ENCODE measurements at regions not wholly inside any gene's neighbourhood (a gene's known extent, or its start where the extent isn't known, plus 50 kb on each side); places are given as distances from the start of the nearest gene placed in this dataset.

GRCh38 chr22:49162841-49163240, 664.8 kb downstream of the BRD1 start:
- Histone ChIP-seq H3K4me3 (no peak overlapping the region), H3F3A (replicated peaks; ENCODE audit: low read depth) (no peaks in the 10 kb centered on the region), H2AFZ (no peak overlapping the region), H3K79me2 (replicated peaks; ENCODE audit: insufficient read depth) (no peaks in the 10 kb centered on the region), H3K4me1 (ENCODE audit: insufficient read depth) (no peaks in the 10 kb centered on the region), H3K27ac (ENCODE audit: low read depth) (no peak overlapping the region), H4K20me1 (replicated peaks; ENCODE audit: insufficient read depth) (no peaks in the 10 kb centered on the region), H3K4me2 (no peak overlapping the region), H3K27me3 (ENCODE audit: insufficient read depth) (no peaks in the 10 kb centered on the region), H3K36me3 (ENCODE audit: insufficient read depth) (no peaks in the 10 kb centered on the region), H3K9me2 (ENCODE audit: insufficient read depth) (no peaks in the 10 kb centered on the region)
- TF ChIP-seq EZH2phosphoT487 (IDR thresholded peaks at IDR 0.05; ENCODE audit: unreplicated experiment): no peak
- TF ChIP-seq POLR2AphosphoS5 (IDR thresholded peaks at IDR 0.05; ENCODE audit: low read depth): no peak
- no peak for TF ChIP-seq JUNB (IDR thresholded peaks at IDR 0.05; ENCODE audit: unreplicated experiment)
- TF ChIP-seq ZNF462 (CRISPR knock-in tag; IDR thresholded peaks at IDR 0.05): no peak
- TF ChIP-seq ZNF331 (CRISPR knock-in tag; IDR thresholded peaks at IDR 0.05; ENCODE audit: low read depth): no peak
- no peak for TF ChIP-seq STAT1 (IDR thresholded peaks at IDR 0.05; ENCODE audit: unreplicated experiment)
- TF ChIP-seq CREB1 (CRISPR knock-in tag; IDR thresholded peaks at IDR 0.05; ENCODE audit: low read depth): no peak
- TF ChIP-seq, protein P1, sequence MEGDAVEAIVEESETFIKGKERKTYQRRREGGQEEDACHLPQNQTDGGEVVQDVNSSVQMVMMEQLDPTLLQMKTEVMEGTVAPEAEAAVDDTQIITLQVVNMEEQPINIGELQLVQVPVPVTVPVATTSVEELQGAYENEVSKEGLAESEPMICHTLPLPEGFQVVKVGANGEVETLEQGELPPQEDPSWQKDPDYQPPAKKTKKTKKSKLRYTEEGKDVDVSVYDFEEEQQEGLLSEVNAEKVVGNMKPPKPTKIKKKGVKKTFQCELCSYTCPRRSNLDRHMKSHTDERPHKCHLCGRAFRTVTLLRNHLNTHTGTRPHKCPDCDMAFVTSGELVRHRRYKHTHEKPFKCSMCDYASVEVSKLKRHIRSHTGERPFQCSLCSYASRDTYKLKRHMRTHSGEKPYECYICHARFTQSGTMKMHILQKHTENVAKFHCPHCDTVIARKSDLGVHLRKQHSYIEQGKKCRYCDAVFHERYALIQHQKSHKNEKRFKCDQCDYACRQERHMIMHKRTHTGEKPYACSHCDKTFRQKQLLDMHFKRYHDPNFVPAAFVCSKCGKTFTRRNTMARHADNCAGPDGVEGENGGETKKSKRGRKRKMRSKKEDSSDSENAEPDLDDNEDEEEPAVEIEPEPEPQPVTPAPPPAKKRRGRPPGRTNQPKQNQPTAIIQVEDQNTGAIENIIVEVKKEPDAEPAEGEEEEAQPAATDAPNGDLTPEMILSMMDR (conservative IDR thresholded peaks at IDR 0.05; ENCODE audit: low read depth in 2 of 2): no peak
- no peak for TF ChIP-seq NANOG (IDR thresholded peaks at IDR 0.05; ENCODE audit: borderline replicate concordance)
- no peak for TF ChIP-seq REST (IDR thresholded peaks at IDR 0.05; ENCODE audit: unreplicated experiment)
- TF ChIP-seq ZNF114 (CRISPR knock-in tag; IDR thresholded peaks at IDR 0.05): no peak
- TF ChIP-seq, protein P2, sequence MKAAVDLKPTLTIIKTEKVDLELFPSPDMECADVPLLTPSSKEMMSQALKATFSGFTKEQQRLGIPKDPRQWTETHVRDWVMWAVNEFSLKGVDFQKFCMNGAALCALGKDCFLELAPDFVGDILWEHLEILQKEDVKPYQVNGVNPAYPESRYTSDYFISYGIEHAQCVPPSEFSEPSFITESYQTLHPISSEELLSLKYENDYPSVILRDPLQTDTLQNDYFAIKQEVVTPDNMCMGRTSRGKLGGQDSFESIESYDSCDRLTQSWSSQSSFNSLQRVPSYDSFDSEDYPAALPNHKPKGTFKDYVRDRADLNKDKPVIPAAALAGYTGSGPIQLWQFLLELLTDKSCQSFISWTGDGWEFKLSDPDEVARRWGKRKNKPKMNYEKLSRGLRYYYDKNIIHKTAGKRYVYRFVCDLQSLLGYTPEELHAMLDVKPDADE (IDR thresholded peaks at IDR 0.05): no peak
- TF ChIP-seq EZH2 (IDR thresholded peaks at IDR 0.05; ENCODE audit: low read depth, unreplicated experiment): no peak
- no peak for DNase-seq (ENCODE audit: low spot score)
- H3K9me3 Mint-ChIP-seq: no peaks in the 10 kb centered on the region; the same call in 2 of the 3 replicates
- H3K4me3 Mint-ChIP-seq: no peak overlapping the region
- H3K27ac Mint-ChIP-seq: no peak overlapping the region
- peaks cover 8% of the 10 kb centered on the region for H3K27me3 Mint-ChIP-seq (ENCODE audit: insufficient read depth, low read depth, poor library complexity)
- H3K36me3 Mint-ChIP-seq (ENCODE audit: low read depth): no peaks in the 10 kb centered on the region
- ATAC-seq: no peak
- H3K4me1 Mint-ChIP-seq: no peaks in the 10 kb centered on the region

Measured in GM23338 (cell line).